OCI-LY1 (cell line): ENCODE measurements at regions not wholly inside any gene's neighbourhood (a gene's known extent, or its start where the extent isn't known, plus 50 kb on each side); places are given as distances from the start of the nearest gene placed in this dataset.

ENCODE experiments used
- H2AFZ ChIP-seq: fragments of 200-600 bp; sonication (generic), shearing (Covaris generic); 2 replicates; pipeline ENCODE4 v1.6.0; 2014; ENCODE audit warnings: antibody characterized with exemption, mild to moderate bottlenecking, low read length
- H3F3A ChIP-seq: fragments of 200-600 bp; sonication (generic), shearing (Covaris generic); 2 replicates; pipeline ENCODE4 v1.6.0; 2014; ENCODE audit warnings: mild to moderate bottlenecking, antibody characterized with exemption, low read length, moderate library complexity; ENCODE audit not compliant: insufficient read depth
- H3K27ac ChIP-seq: fragments of 200-600 bp; sonication (generic); 2 replicates; pipeline ENCODE4 v1.5.1; 2014; ENCODE audit warnings: low read length, mixed run types, mild to moderate bottlenecking, low read depth; ENCODE audit not compliant: poor library complexity, severe bottlenecking
- H3K27me3 ChIP-seq: fragments of 200-600 bp; sonication (generic); 2 replicates; pipeline ENCODE4 v1.6.0; 2014; ENCODE audit warnings: antibody characterized with exemption, mild to moderate bottlenecking, low read length, moderate library complexity; ENCODE audit not compliant: insufficient read depth
- H3K36me3 ChIP-seq: fragments of 200-600 bp; sonication (generic); 2 replicates; pipeline ENCODE4 v1.6.1; 2014; ENCODE audit warnings: mild to moderate bottlenecking, antibody characterized with exemption, low read length, moderate library complexity, mixed read lengths; ENCODE audit not compliant: insufficient read depth
- H3K4me1 ChIP-seq: fragments of 200-600 bp; sonication (generic); 2 replicates; pipeline ENCODE4 v1.5.1; 2014; ENCODE audit warnings: mild to moderate bottlenecking, low read length, moderate library complexity; ENCODE audit not compliant: insufficient read depth, severe bottlenecking
- H3K4me2 ChIP-seq: fragments of 200-600 bp; sonication (generic), shearing (Covaris generic); 2 replicates; pipeline ENCODE4 v1.6.1; 2014; ENCODE audit warnings: low read length
- H3K4me3 ChIP-seq: fragments of 200-600 bp; sonication (generic); 2 replicates; pipeline ENCODE4 v1.5.1; 2014; ENCODE audit warnings: low read length, low read depth, mild to moderate bottlenecking, mixed read lengths; ENCODE audit not compliant: poor library complexity, severe bottlenecking
- H3K79me2 ChIP-seq: fragments of 200-600 bp; shearing (Covaris generic); 2 replicates; pipeline ENCODE4 v1.6.1; 2016; ENCODE audit warnings: mixed run types, low read length, mixed read lengths; ENCODE audit not compliant: insufficient read depth
- H3K9ac ChIP-seq: fragments of 200-600 bp; sonication (generic), shearing (Covaris generic); 2 replicates; pipeline ENCODE4 v1.6.1; 2014; ENCODE audit warnings: mild to moderate bottlenecking, low read length, mixed read lengths
- H3K9me2 ChIP-seq: fragments of 200-600 bp; sonication (generic), shearing (Covaris generic); 2 replicates; pipeline ENCODE4 v1.6.1; 2014; ENCODE audit warnings: low read depth, mild to moderate bottlenecking, low read length, mixed read lengths
- H3K9me3 ChIP-seq: fragments of 200-600 bp; shearing (Covaris generic); 2 replicates; pipeline ENCODE4 v1.6.1; 2014; ENCODE audit warnings: low read length, mixed read lengths
- H4K20me1 ChIP-seq: fragments of 200-600 bp; sonication (generic), shearing (Covaris generic); 2 replicates; pipeline ENCODE4 v1.6.0; 2016; ENCODE audit warnings: mild to moderate bottlenecking, low read length; ENCODE audit not compliant: insufficient read depth
- CTCF ChIP-seq: fragments of 200-600 bp; sonication (generic), shearing (Covaris generic); IDR thresholded peaks from 2 replicates; pipeline ENCODE4 v1.5.1; 2017; ENCODE audit warnings: mild to moderate bottlenecking, antibody characterized with exemption, low read length, moderate library complexity, mixed read lengths
- EZH2 ChIP-seq: fragments of 200-600 bp; sonication (generic), shearing (Covaris generic); IDR thresholded peaks from 2 replicates; pipeline ENCODE4 v1.8.0; 2017; ENCODE audit warnings: borderline replicate concordance, mixed run types, mild to moderate bottlenecking, antibody characterized with exemption, low read length, moderate library complexity, mixed read lengths

- Histone ChIP-seq H3K4me3 (no peak overlapping the region), H3K9me2 (no peaks in the 10 kb centered on the region), H3K4me1 (no peaks in the 10 kb centered on the region), H2AFZ (no peak overlapping the region), H3F3A (no peaks in the 10 kb centered on the region), H3K79me2 (no peaks in the 10 kb centered on the region), H3K27me3 (peaks cover 3% of the 10 kb centered on the region; the same call in 1 of the 2 replicates), H3K36me3 (no peaks in the 10 kb centered on the region), H3K9me3 (no peaks in the 10 kb centered on the region), H3K9ac (no peak overlapping the region), H3K4me2 (no peak overlapping the region), H3K27ac (no peak overlapping the region), H4K20me1 (no peaks in the 10 kb centered on the region)
- TF ChIP-seq CTCF, result no peak
- no peak for TF ChIP-seq EZH2
Observed at GRCh38 chr14:65941091-65941490, 528.6 kb downstream of the FUT8 start.

DNA sequence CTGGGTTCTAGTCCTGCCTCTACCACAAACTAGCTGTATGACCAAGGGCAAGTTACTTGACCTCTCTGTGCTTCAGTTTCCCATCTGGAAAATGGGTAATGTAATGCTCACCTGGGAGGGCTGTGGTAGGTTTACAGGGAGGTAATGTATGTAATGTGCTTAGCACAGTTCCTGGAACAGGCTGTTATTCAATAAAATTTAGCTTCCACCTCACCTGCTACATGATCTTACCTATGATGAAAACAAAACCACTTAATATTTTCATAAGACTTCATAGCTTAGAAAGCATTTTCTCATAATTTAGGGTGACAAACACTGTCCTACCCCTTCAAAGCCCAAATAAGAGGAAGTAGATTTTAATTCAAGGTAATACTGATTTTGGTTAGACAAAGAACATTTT is 530.6 kb downstream of the FUT8 start:
- H3K9me2 ChIP-seq, result no peaks in the 10 kb centered on the region
- H3K36me3 ChIP-seq, result no peaks in the 10 kb centered on the region
- H3K4me2 ChIP-seq, result no peak overlapping the region
- H3K9me3 ChIP-seq, result no peaks in the 10 kb centered on the region
- TF ChIP-seq CTCF (no peak), EZH2 (no peak)
- H3F3A ChIP-seq, result no peaks in the 10 kb centered on the region
- no peak overlapping the region for H3K27ac ChIP-seq
- no peak overlapping the region for H2AFZ ChIP-seq
- peaks cover 3% of the 10 kb centered on the region; the same call in 1 of the 2 replicates for H3K27me3 ChIP-seq
- no peaks in the 10 kb centered on the region for H4K20me1 ChIP-seq
- no peaks in the 10 kb centered on the region for H3K4me1 ChIP-seq
- no peak overlapping the region for H3K9ac ChIP-seq
- H3K79me2 ChIP-seq, result no peaks in the 10 kb centered on the region
- no peak overlapping the region for H3K4me3 ChIP-seq

DNA sequence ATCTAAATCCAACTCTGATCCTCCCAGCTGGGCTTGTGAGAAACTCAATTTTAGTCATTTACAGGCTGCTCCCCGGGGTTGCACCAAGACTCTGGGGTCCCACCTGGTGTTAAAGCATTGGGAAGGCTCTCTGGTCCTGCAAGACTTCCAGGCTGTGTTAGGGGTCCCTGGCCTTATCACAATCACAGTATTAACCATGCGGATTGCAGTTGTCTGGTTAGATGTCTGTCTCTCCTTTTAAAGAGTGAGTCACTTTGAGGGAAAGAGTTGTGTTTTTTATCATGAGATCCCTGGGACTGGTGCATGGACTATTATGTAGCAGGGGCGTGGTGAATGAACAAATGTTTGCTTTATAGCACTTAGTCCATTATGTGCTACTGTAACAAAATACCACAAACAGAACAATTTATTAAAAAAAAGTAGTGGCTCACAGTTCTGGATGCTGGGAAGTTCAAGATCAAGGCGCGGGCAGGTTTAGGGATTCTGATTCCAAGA is 531.4 kb downstream of the FUT8 start:
- no peaks in the 10 kb centered on the region for H3K36me3 ChIP-seq
- no peak overlapping the region for H3K4me2 ChIP-seq
- H3K4me1 ChIP-seq, result no peaks in the 10 kb centered on the region
- no peaks in the 10 kb centered on the region for H3K9me3 ChIP-seq
- TF ChIP-seq EZH2, result no peak
- no peaks in the 10 kb centered on the region for H4K20me1 ChIP-seq
- no peak overlapping the region for H3K4me3 ChIP-seq
- H2AFZ ChIP-seq, result no peak overlapping the region
- H3K9me2 ChIP-seq, result no peaks in the 10 kb centered on the region
- no peaks in the 10 kb centered on the region for H3K79me2 ChIP-seq
- H3F3A ChIP-seq, result no peaks in the 10 kb centered on the region
- 0 out of 2 replicates have a peak, but pooled peaks cover 3% of the 10 kb centered on the region for H3K27me3 ChIP-seq
- H3K27ac ChIP-seq, result no peak overlapping the region
- H3K9ac ChIP-seq, result no peak overlapping the region

GRCh38 chr14:65945327-65945726 is 532.8 kb downstream of the FUT8 start:
- Histone ChIP-seq H4K20me1 (no peaks in the 10 kb centered on the region), H3K79me2 (no peaks in the 10 kb centered on the region)
- TF ChIP-seq CTCF (no peak), EZH2 (no peak)

More at GRCh38 chr14:65945327-65945726, 532.8 kb downstream of the FUT8 start:
- H2AFZ ChIP-seq, result no peak overlapping the region
- H3K9me3 ChIP-seq, result no peaks in the 10 kb centered on the region
- no peaks in the 10 kb centered on the region for H3K36me3 ChIP-seq
- H3K9ac ChIP-seq, result no peak overlapping the region
- no peaks in the 10 kb centered on the region for H3F3A ChIP-seq
- no peak overlapping the region for H3K27ac ChIP-seq
- no peaks in the 10 kb centered on the region for H3K9me2 ChIP-seq
- H3K27me3 ChIP-seq, result 0 out of 2 replicates have a peak, but pooled peaks cover 3% of the 10 kb centered on the region
- no peak overlapping the region for H3K4me3 ChIP-seq
- H3K4me2 ChIP-seq, result no peak overlapping the region
- H3K4me1 ChIP-seq, result no peaks in the 10 kb centered on the region
